ENCODE measurements at regions not wholly inside any gene's neighbourhood (a gene's known extent, or its start where the extent isn't known, plus 50 kb on each side); places are given as distances from the start of the nearest gene placed in this dataset.

DNA sequence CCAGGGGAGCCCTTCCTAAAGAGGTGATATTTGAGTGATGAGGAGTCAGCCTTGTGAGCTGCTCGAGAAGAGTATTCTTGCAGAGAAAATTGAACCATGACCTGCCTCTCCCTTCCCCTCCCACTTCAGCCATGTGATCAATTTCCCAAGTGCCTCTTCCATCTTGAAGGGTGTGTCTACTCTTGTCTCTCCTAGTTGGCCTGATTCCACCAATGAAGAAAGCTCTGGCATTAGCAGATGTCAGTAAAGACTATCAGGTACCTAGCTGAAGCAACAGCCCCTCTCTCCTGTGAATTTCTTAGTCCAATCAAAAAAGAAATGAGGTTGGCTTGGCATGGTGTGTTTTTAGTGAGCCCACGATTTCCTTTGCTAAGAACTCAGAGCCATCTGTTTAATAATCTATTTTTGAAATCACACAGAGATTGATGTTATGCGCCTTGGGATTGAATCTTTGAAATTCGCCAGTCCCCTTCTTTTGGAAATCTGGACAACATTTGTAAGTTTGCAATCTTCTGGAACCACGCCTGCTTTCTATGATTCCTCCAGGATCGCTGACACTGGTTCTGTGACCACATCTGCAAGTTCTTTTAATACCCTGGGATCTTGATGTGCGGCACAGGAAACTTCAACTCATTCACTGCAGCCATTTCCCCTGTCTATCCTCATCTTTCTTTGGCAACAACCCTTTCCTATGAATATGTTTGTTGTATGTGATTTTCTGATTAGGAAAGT is 404.6 kb downstream of the DMRT2 start:
- Histone ChIP-seq H3K4me3 (no peak overlapping the region), H3K27me3 (no peaks in the 10 kb centered on the region), H3K36me3 (no peaks in the 10 kb centered on the region), H3K27ac (no peak overlapping the region), H3K4me1 (no peaks in the 10 kb centered on the region), H3K9me3 (no peaks in the 10 kb centered on the region)
- ATAC-seq (ENCODE audit: low FRiP score in 2 of 2) (peak in 1 of 2 donors; percentile 69), DNase-seq (no peak)
- WGBS, 2 donors, result 71 to 75% methylated on average over 7 of the region's 7 CpGs
- no peak for TF ChIP-seq POLR2AphosphoS5 (IDR thresholded peaks at IDR 0.05)
- no peak for TF ChIP-seq POLR2A (IDR thresholded peaks at IDR 0.05)
- no peak for TF ChIP-seq EP300 (IDR thresholded peaks at IDR 0.05)
- TF ChIP-seq, protein P1, sequence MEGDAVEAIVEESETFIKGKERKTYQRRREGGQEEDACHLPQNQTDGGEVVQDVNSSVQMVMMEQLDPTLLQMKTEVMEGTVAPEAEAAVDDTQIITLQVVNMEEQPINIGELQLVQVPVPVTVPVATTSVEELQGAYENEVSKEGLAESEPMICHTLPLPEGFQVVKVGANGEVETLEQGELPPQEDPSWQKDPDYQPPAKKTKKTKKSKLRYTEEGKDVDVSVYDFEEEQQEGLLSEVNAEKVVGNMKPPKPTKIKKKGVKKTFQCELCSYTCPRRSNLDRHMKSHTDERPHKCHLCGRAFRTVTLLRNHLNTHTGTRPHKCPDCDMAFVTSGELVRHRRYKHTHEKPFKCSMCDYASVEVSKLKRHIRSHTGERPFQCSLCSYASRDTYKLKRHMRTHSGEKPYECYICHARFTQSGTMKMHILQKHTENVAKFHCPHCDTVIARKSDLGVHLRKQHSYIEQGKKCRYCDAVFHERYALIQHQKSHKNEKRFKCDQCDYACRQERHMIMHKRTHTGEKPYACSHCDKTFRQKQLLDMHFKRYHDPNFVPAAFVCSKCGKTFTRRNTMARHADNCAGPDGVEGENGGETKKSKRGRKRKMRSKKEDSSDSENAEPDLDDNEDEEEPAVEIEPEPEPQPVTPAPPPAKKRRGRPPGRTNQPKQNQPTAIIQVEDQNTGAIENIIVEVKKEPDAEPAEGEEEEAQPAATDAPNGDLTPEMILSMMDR (IDR thresholded peaks at IDR 0.05), result no peak

DNA sequence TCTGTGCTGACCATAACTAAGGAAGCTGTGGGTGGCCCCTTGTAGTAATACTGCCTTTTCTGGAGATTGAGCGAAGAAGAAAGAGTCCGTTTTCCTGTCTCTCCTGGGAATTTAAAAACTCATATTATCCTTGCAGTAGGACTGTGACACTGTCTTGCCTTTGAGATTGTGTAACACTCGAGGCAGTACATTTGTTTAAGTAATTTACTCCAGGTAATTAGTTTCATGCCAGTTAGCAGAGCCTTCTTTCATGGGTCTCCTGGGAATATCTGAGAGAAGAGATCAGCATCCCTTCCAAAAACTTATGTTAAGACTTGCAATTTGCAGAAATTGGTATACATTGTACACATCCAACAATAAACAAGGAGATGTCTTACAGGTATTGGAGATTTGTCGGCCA is 405.6 kb downstream of the DMRT2 start:
- DNase-seq (no peak), ATAC-seq (ENCODE audit: low FRiP score in 2 of 2) (no peak)

DNA sequence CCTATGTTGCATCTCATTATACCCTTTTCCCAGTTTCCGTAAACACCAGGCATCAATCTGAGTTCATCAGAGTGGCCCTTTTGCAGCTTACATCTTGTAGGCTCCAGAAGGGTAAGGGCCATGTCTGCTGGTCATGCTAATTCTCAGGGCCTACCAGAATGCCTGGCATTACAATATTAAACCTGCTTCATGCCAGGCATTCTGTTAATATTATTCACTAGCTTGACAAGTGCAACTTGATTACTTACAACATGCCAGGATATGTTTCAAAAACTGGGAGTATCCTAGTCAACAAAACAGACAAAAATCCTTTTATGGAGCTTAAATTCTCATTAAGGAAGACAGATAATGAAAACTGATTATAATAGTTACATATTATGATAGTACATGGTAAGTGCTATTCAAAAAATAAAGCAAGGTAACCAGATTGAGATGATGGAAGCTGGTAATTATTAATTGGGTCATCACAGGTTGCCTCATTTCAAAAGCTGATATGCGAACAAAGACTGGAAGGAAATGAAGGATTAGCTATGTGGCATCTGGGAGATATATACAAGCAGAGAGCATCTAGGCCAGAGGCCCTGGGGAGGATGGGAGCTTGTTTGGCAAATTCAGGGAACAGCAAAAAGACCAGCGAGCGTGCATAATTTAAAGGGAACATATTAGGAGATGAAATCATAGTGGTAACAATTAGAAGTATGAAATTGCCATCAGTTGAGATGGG is 406.3 kb downstream of the DMRT2 start:
- TF ChIP-seq, protein P1 (IDR thresholded peaks at IDR 0.05), result no peak
- TF ChIP-seq EP300 (IDR thresholded peaks at IDR 0.05), result no peak
- TF ChIP-seq POLR2AphosphoS5 (IDR thresholded peaks at IDR 0.05), result no peak
- TF ChIP-seq POLR2A (IDR thresholded peaks at IDR 0.05), result no peak
- H3K4me3 ChIP-seq, result no peak overlapping the region
- no peaks in the 10 kb centered on the region for H3K36me3 ChIP-seq
- no peaks in the 10 kb centered on the region for H3K27me3 ChIP-seq
- WGBS, 2 donors, result 87 to 94% methylated on average over 4 of the region's 4 CpGs
- DNase-seq (no peak), ATAC-seq (ENCODE audit: low FRiP score in 2 of 2) (no peak)
- no peaks in the 10 kb centered on the region for H3K4me1 ChIP-seq
- no peaks in the 10 kb centered on the region for H3K9me3 ChIP-seq
- no peak overlapping the region for H3K27ac ChIP-seq

More for the DNA sequence above, 405.6 kb downstream of the DMRT2 start:
- H3K4me3 ChIP-seq, result no peak overlapping the region
- TF ChIP-seq EP300 (IDR thresholded peaks at IDR 0.05) (no peak), POLR2A (IDR thresholded peaks at IDR 0.05) (no peak), POLR2AphosphoS5 (IDR thresholded peaks at IDR 0.05) (no peak)
- TF ChIP-seq, protein P1 (IDR thresholded peaks at IDR 0.05), result no peak
- 75 to 80% methylated on average over 4 of the region's 4 CpGs for WGBS, 2 donors
- no peaks in the 10 kb centered on the region for H3K27me3 ChIP-seq
- no peaks in the 10 kb centered on the region for H3K4me1 ChIP-seq
- no peaks in the 10 kb centered on the region for H3K9me3 ChIP-seq
- H3K27ac ChIP-seq, result no peak overlapping the region
- H3K36me3 ChIP-seq, result no peaks in the 10 kb centered on the region

DNA sequence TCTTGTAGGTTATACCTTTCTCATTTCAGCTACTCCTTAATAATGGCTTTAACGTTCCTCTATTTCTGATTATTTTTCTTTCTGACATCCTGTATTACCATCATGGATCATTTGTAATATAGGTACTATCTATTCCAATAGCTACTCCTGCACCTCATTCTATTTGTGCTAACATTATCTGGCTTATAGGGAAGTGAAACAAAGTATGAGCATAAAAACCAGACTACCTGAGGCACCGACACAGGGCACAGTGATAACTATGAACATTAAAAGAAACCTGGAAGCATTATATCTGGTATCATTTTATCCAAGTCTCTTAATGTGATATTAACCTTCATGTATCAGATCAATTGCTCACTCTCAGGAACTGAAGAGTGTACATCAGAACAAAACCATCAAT is 407.3 kb downstream of the DMRT2 start:
- ATAC-seq (ENCODE audit: low FRiP score in 2 of 2), result no peak
- Histone ChIP-seq H3K9me3 (no peaks in the 10 kb centered on the region), H3K4me1 (no peaks in the 10 kb centered on the region), H3K4me3 (no peak overlapping the region), H3K36me3 (no peaks in the 10 kb centered on the region), H3K27me3 (no peaks in the 10 kb centered on the region), H3K27ac (no peak overlapping the region)
- DNase-seq, result no peak
- 72 to 85% methylated on average over 2 of the region's 2 CpGs for WGBS, 2 donors
- TF ChIP-seq, protein P1 (IDR thresholded peaks at IDR 0.05), result no peak
- TF ChIP-seq EP300 (IDR thresholded peaks at IDR 0.05) (no peak), POLR2AphosphoS5 (IDR thresholded peaks at IDR 0.05) (no peak), POLR2A (IDR thresholded peaks at IDR 0.05) (no peak)
